Activated effector memory CD4-positive, alpha-beta T cell treated with Interleukin-2 at 50 U/mL for 16 hours (primary cell): ENCODE measurements at regions not wholly inside any gene's neighbourhood (a gene's known extent, or its start where the extent isn't known, plus 50 kb on each side); places are given as distances from the start of the nearest gene placed in this dataset.

Experiments used
- DNase-seq: peaks from one replicate; pipeline ENCODE4 v3.0.0-alpha.2; 2020

- no peak for DNase-seq
Observed at GRCh38 chr3:150213577-150213976, 194.5 kb upstream of the TSC22D2 start.

- no peak for DNase-seq
Observed at GRCh38 chr3:150210461-150211110, 197.5 kb upstream of the TSC22D2 start.

- DNase-seq: no peak
Observed at GRCh38 chr3:150203273-150203672, 204.8 kb upstream of the TSC22D2 start.

- no peak for DNase-seq
Observed at GRCh38 chr3:150202711-150203110, 205.4 kb upstream of the TSC22D2 start.

GRCh38 chr3:150194957-150195356 lies 213.1 kb upstream of the TSC22D2 start:
- no peak for DNase-seq

- no peak for DNase-seq
Observed at GRCh38 chr3:150194513-150194912, 213.6 kb upstream of the TSC22D2 start.

- DNase-seq: no peak
Observed at GRCh38 chr3:150184426-150185071, 213.9 kb upstream of the PFN2 start.

- peak; percentile 19 for DNase-seq
Observed at GRCh38 chr3:150183678-150184425, 213.2 kb upstream of the PFN2 start.

- DNase-seq: no peak
Observed at GRCh38 chr3:150180334-150180733, 209.6 kb upstream of the PFN2 start.

- no peak for DNase-seq
Observed at GRCh38 chr3:150179330-150179729, 208.6 kb upstream of the PFN2 start.

GRCh38 chr3:150177673-150178381 lies 207.1 kb upstream of the PFN2 start:
- no peak for DNase-seq

- no peak for DNase-seq
Observed at GRCh38 chr3:150174179-150174578, 203.5 kb upstream of the PFN2 start.

GRCh38 chr3:150172356-150172755 lies 201.7 kb upstream of the PFN2 start:
- no peak for DNase-seq

- DNase-seq: no peak
Observed at GRCh38 chr3:150170852-150171520, 200.3 kb upstream of the PFN2 start.

- no peak for DNase-seq
Observed at GRCh38 chr3:150169330-150169940, 198.7 kb upstream of the PFN2 start.

GRCh38 chr3:150168698-150169097 lies 198.0 kb upstream of the PFN2 start:
- no peak for DNase-seq

GRCh38 chr3:150165396-150166094 lies 194.8 kb upstream of the PFN2 start:
- DNase-seq: no peak

- no peak for DNase-seq
Observed at GRCh38 chr3:150161011-150161410, 190.3 kb upstream of the PFN2 start.

- DNase-seq: no peak
Observed at GRCh38 chr3:150158943-150159625, 188.4 kb upstream of the PFN2 start.

GRCh38 chr3:150152567-150152966 lies 181.9 kb upstream of the PFN2 start:
- DNase-seq: no peak

GRCh38 chr3:150150633-150151032 lies 179.9 kb upstream of the PFN2 start:
- DNase-seq: no peak
